ENCODE measurements at regions not wholly inside any gene's neighbourhood (a gene's known extent, or its start where the extent isn't known, plus 50 kb on each side); places are given as distances from the start of the nearest gene placed in this dataset.
"Not testable (repeated sequence)": the region's sequence is repeated elsewhere in the genome, so short reads cannot be mapped to it uniquely, and the experiment has no call there.

GRCh38 chr9:41354060-41354934 lies 165.2 kb upstream of the ZNG1F start:
- TF ChIP-seq NFRKB (IDR thresholded peaks at IDR 0.05); FOXK2 (IDR thresholded peaks at IDR 0.05); BHLHE40 (IDR thresholded peaks at IDR 0.05; ENCODE audit: borderline replicate concordance); ARNT (IDR thresholded peaks at IDR 0.05); CTBP1 (IDR thresholded peaks at IDR 0.05; ENCODE audit: borderline replicate concordance); TARDBP (IDR thresholded peaks at IDR 0.05): not testable (repeated sequence)

Measured in HEK293T (cell line).